GM12878 (cell line): ENCODE measurements at regions not wholly inside any gene's neighbourhood (a gene's known extent, or its start where the extent isn't known, plus 50 kb on each side); places are given as distances from the start of the nearest gene placed in this dataset.

ENCODE experiments used
- ATAC-seq: fragments of 200-7000 bp; cut with Tn5 transposase; 3 replicates; pipeline ENCODE4 v1.9.1; 2020; ENCODE audit warnings: mild to moderate bottlenecking, moderate library complexity
- BruUV-seq: library from RNA; stranded (reverse); fragments of 400-500 nt; replicated peaks from 2 replicates; lab custom pipeline; 2021; lab: Mats Ljungman, UMichigan
- CTCF ChIA-PET: fragments of 300-600 bp; sonication (Branson Sonifier 250); formaldehyde crosslinking; extraction: SDS; loops from one replicate; lab custom pipeline; 2021; ENCODE audit warnings: inconsistent platforms; lab: Yijun Ruan, JAX
- POLR2A ChIA-PET: fragments of 350-600 bp; formaldehyde crosslinking; extraction: SDS; loops from one replicate; lab custom pipeline; 2021; ENCODE audit warnings: inconsistent platforms; lab: Charles Lee
- RAD21 ChIA-PET: fragments of 300-600 bp; sonication (Branson Sonifier 250); formaldehyde crosslinking; loops from one replicate; lab custom pipeline; 2023; ENCODE audit warnings: antibody characterized with exemption; ENCODE audit not compliant: unreplicated experiment; lab: Charles Lee
- SMC1A ChIA-PET: fragments of 300-600 bp; sonication (Branson Sonifier 250); formaldehyde crosslinking; loops from one replicate; lab custom pipeline; 2023; ENCODE audit not compliant: unreplicated experiment, uncharacterized antibody; lab: Charles Lee
- DNase-seq: peaks from one replicate; pipeline ENCODE4 v3.0.0-alpha.2; 2011; ENCODE audit warnings: low read depth, low spot score
- FAIRE-seq: peaks from 3 replicates; lab custom pipeline; 2011; peaks lifted over from hg19 to GRCh38; lab: Jason Lieb, UNC
- H2AFZ ChIP-seq: 2 replicates; pipeline ENCODE4 v1.6.0; 2011; ENCODE audit warnings: low read depth, low read length, control low read depth; ENCODE audit not compliant: control insufficient read depth
- H3K27ac ChIP-seq: 2 replicates; pipeline ENCODE4 v1.5.1; 2011; ENCODE audit warnings: control low read depth; ENCODE audit not compliant: control insufficient read depth, insufficient read depth
- H3K27me3 ChIP-seq, 2 experiments: replicated peaks in 1 of 2; 2 replicates each; pipeline versions ENCODE4 v1.6.0 to v1.6.1; 2011; ENCODE audit warnings: low read length in 1 of 2; ENCODE audit not compliant: control insufficient read depth in 2 of 2, insufficient read depth in 2 of 2
- H3K36me3 ChIP-seq, 2 experiments: 2 replicates each; pipeline ENCODE4 v1.5.1; 2011; ENCODE audit warnings: low read length in 1 of 2; ENCODE audit not compliant: control insufficient read depth in 2 of 2, insufficient read depth in 2 of 2
- H3K4me1 ChIP-seq: 2 replicates; pipeline ENCODE4 v1.6.1; 2011; ENCODE audit warnings: mild to moderate bottlenecking, low read length, moderate library complexity, mixed read lengths; ENCODE audit not compliant: control insufficient read depth, insufficient read depth
- H3K4me2 ChIP-seq: 2 replicates; pipeline ENCODE4 v1.6.0; 2011; ENCODE audit warnings: control low read depth; ENCODE audit not compliant: control insufficient read depth, insufficient read depth
- H3K4me3 ChIP-seq: fragments of 200-600 bp; sonication (generic); 2 replicates; pipeline ENCODE4 v1.5.1; 2016
- H3K79me2 ChIP-seq: 2 replicates; pipeline ENCODE4 v1.6.0; 2011; ENCODE audit warnings: low read length; ENCODE audit not compliant: control insufficient read depth, insufficient read depth
- H3K9ac ChIP-seq: 2 replicates; pipeline ENCODE4 v1.8.0; 2011; ENCODE audit warnings: low read length, control low read depth, mixed read lengths; ENCODE audit not compliant: control insufficient read depth, insufficient read depth
- H3K9me3 ChIP-seq: replicated peaks from 3 replicates; pipeline ENCODE4 v1.5.1; 2011; ENCODE audit warnings: mild to moderate bottlenecking, low read length; ENCODE audit not compliant: control insufficient read depth, insufficient read depth
- H4K20me1 ChIP-seq: 2 replicates; pipeline ENCODE4 v1.6.0; 2011; ENCODE audit not compliant: control insufficient read depth, insufficient read depth
- BMI1 ChIP-seq: fragments of 450-650 bp; IDR thresholded peaks from 2 replicates; pipeline ENCODE4 v1.6.1; 2016; ENCODE audit warnings: mild to moderate bottlenecking, moderate library complexity, borderline replicate concordance
- EP300 ChIP-seq, 2 experiments: fragments of 150-350 bp in 1 of 2; IDR thresholded peaks; 2 replicates each; pipeline ENCODE4 v1.6.1; 2011 to 2012; ENCODE audit warnings: low read depth in 2 of 2, low read length in 2 of 2, borderline replicate concordance in 1 of 2, improper control_type of control experiment in 1 of 2, inconsistent platforms in 1 of 2; ENCODE audit not compliant: control insufficient read depth in 1 of 2
- EZH2 ChIP-seq: IDR thresholded peaks from 2 replicates; pipeline ENCODE4 v1.6.1; 2012; ENCODE audit warnings: low read depth, mild to moderate bottlenecking, control low read depth, inconsistent platforms, low read length, borderline replicate concordance; ENCODE audit not compliant: control insufficient read depth
- GATAD2B ChIP-seq: fragments of 450-650 bp; conservative IDR thresholded peaks from 2 replicates; pipeline ENCODE4 v1.6.1; 2017; ENCODE audit warnings: low read depth, mild to moderate bottlenecking, moderate library complexity
- HDAC2 ChIP-seq: fragments of 200-600 bp; sonication (generic); IDR thresholded peaks from 2 replicates; pipeline ENCODE4 v1.6.1; 2017
- MTA2 ChIP-seq: fragments of 450-650 bp; IDR thresholded peaks from 2 replicates; pipeline ENCODE4 v1.6.1; 2016; ENCODE audit warnings: low read depth, mild to moderate bottlenecking, moderate library complexity
- NR2C2 ChIP-seq: IDR thresholded peaks from 2 replicates; pipeline ENCODE4 v1.6.1; 2011; ENCODE audit warnings: borderline replicate concordance, low read depth; ENCODE audit not compliant: control insufficient read depth, insufficient read length
- NRF1 ChIP-seq: conservative IDR thresholded peaks from 2 replicates; pipeline ENCODE4 v1.6.1; 2011; ENCODE audit warnings: mild to moderate bottlenecking, low read depth, low read length, improper control_type of control experiment
- RB1 ChIP-seq: fragments of 450-650 bp; formaldehyde crosslinking; IDR thresholded peaks from 2 replicates; pipeline ENCODE4 v1.6.1; 2017; ENCODE audit warnings: mild to moderate bottlenecking, borderline replicate concordance
- RUNX3 ChIP-seq: IDR thresholded peaks from 2 replicates; pipeline ENCODE4 v1.6.1; 2012; ENCODE audit warnings: low read length, inconsistent platforms
- SMAD5 ChIP-seq: IDR thresholded peaks from 2 replicates; pipeline ENCODE4 v1.6.1; 2016; ENCODE audit warnings: antibody characterized with exemption, low read depth
- ZZZ3 ChIP-seq: IDR thresholded peaks from 2 replicates; pipeline ENCODE4 v1.6.1; 2011; ENCODE audit warnings: low read depth; ENCODE audit not compliant: control insufficient read depth, insufficient read length
- in situ Hi-C: fragments of 300-500 bp; cut with MboI; formaldehyde crosslinking; loops from 9 replicates; pipeline ENCODE4 v1.14.3; 2018; ENCODE audit warnings: mixed read lengths
- intact Hi-C: fragments of 100-400 bp; cut with micrococcal nuclease; formaldehyde crosslinking; loops from one replicate; pipeline ENCODE4 v1.14.2; 2022; ENCODE audit not compliant: unreplicated experiment
- TF ChIP-seq, protein P1 (sequence below): IDR thresholded peaks from 2 replicates; pipeline ENCODE4 v1.6.1; 2011; ENCODE audit warnings: borderline replicate concordance, low read depth, mild to moderate bottlenecking, moderate library complexity, low read length; ENCODE audit not compliant: insufficient read depth, poor library complexity, severe bottlenecking
- TF ChIP-seq, protein P2 (sequence below): fragments of 450-650 bp; IDR thresholded peaks from 2 replicates; pipeline ENCODE4 v1.6.1; 2016; ENCODE audit warnings: mild to moderate bottlenecking, moderate library complexity, borderline replicate concordance
- TF ChIP-seq, protein P3 (sequence below): fragments of 150-350 bp; IDR thresholded peaks from 2 replicates; pipeline ENCODE4 v1.6.1; 2016; ENCODE audit warnings: low read depth, low read length

DNA sequence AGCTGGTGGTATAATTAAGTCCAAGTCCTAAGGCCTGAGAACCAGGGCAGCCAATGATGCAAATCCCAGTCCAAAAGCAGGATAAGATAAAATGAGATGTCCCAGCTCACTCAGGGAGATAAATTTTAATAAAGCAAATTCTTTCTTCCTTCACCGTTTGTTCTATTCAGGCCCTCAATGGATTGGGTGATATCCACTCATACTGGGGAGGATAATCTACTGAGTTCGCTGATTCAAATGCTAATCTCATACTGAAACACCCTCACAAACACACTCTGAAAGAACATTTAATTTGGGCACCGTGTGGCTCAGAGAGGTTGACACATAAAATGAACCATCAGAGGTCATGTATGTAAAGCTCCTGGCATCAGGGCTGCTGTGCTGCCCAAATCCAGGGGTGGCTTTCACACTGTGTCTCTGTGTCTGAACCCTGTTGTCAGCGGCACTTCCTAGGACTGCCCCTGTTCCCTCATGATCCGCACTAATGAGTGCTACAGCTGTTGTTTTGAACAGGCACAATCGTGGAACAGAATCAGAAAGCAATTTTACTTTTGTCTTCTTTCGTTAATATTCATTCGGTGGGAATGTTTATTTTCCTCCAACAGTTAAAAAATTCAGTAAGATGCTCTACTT lies 428.5 kb upstream of the FBXO33 start (continued):
- TF ChIP-seq RUNX3 = no peak
- no peak for TF ChIP-seq EZH2
- TF ChIP-seq GATAD2B = no peak
- TF ChIP-seq, all 136 proteins: peak for 0

DNA sequence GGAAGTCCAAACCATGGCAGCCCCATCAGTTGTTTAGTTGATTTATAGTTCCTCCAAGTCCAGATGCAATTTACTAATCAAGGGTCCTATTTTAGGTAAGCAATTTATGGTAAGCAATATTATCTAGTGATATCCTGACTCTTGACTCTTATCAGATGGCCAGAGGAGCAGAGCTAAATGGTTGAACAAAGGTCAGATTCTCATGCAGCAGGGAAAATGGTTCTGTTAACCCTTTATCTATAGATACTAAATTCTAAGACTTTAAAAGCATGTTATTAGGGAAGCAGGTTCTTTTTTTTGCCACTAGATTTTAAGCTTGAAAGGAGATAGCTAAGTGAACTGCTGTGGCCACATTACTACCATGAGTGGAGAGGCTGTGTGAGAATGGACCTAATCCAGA lies 427.1 kb upstream of the FBXO33 start:
- Histone ChIP-seq H3K27me3 (no peaks in the 10 kb centered on the region), H3K9me3 (no peaks in the 10 kb centered on the region), H3K36me3 (no peaks in the 10 kb centered on the region), H3K4me3 (no peak overlapping the region), H4K20me1 (no peaks in the 10 kb centered on the region), H2AFZ (no peak overlapping the region), H3K9ac (no peak overlapping the region), H3K27ac (no peak overlapping the region), H3K79me2 (no peaks in the 10 kb centered on the region), H3K4me2 (no peak overlapping the region), H3K4me1 (no peaks in the 10 kb centered on the region)
- ChIA-PET RAD21 (no interaction called here), SMC1A (interaction anchor here (0.8 to 1.4 kb wide), 2 partner anchors 10 to 17 kb away, joined by 3 to 4 read pairs; no protein-coding TSS in a partner anchor), POLR2A (no interaction called here), CTCF (interaction anchor here (1.4 kb wide), 1 partner anchor 12 kb away, joined by 5 read pairs; no protein-coding TSS in a partner anchor)
- FAIRE-seq = no peak
- DNase-seq = no peak
- ATAC-seq = no peak
- intact Hi-C loops = no loop called here
- no TSS peak for BruUV-seq
- in situ Hi-C loops = no loop called here
- TF ChIP-seq NRF1 = no peak
- no peak for TF ChIP-seq EP300 (IDR thresholded peaks at IDR 0.05; ENCODE audit: borderline replicate concordance in 1 of 2, control insufficient read depth in 1 of 2, low read depth in 2 of 2, low read length in 2 of 2)
- TF ChIP-seq NR2C2 = no peak
- TF ChIP-seq BMI1 = no peak
- TF ChIP-seq ZZZ3 = no peak
- TF ChIP-seq, protein P1, sequence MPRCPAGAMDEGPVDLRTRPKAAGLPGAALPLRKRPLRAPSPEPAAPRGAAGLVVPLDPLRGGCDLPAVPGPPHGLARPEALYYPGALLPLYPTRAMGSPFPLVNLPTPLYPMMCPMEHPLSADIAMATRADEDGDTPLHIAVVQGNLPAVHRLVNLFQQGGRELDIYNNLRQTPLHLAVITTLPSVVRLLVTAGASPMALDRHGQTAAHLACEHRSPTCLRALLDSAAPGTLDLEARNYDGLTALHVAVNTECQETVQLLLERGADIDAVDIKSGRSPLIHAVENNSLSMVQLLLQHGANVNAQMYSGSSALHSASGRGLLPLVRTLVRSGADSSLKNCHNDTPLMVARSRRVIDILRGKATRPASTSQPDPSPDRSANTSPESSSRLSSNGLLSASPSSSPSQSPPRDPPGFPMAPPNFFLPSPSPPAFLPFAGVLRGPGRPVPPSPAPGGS = no peak
- no peak for TF ChIP-seq RB1
- no peak for TF ChIP-seq MTA2
- TF ChIP-seq, protein P2, sequence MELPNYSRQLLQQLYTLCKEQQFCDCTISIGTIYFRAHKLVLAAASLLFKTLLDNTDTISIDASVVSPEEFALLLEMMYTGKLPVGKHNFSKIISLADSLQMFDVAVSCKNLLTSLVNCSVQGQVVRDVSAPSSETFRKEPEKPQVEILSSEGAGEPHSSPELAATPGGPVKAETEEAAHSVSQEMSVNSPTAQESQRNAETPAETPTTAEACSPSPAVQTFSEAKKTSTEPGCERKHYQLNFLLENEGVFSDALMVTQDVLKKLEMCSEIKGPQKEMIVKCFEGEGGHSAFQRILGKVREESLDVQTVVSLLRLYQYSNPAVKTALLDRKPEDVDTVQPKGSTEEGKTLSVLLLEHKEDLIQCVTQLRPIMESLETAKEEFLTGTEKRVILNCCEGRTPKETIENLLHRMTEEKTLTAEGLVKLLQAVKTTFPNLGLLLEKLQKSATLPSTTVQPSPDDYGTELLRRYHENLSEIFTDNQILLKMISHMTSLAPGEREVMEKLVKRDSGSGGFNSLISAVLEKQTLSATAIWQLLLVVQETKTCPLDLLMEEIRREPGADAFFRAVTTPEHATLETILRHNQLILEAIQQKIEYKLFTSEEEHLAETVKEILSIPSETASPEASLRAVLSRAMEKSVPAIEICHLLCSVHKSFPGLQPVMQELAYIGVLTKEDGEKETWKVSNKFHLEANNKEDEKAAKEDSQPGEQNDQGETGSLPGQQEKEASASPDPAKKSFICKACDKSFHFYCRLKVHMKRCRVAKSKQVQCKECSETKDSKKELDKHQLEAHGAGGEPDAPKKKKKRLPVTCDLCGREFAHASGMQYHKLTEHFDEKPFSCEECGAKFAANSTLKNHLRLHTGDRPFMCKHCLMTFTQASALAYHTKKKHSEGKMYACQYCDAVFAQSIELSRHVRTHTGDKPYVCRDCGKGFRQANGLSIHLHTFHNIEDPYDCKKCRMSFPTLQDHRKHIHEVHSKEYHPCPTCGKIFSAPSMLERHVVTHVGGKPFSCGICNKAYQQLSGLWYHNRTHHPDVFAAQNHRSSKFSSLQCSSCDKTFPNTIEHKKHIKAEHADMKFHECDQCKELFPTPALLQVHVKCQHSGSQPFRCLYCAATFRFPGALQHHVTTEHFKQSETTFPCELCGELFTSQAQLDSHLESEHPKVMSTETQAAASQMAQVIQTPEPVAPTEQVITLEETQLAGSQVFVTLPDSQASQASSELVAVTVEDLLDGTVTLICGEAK = no peak
- no peak for TF ChIP-seq HDAC2
- TF ChIP-seq, protein P3, sequence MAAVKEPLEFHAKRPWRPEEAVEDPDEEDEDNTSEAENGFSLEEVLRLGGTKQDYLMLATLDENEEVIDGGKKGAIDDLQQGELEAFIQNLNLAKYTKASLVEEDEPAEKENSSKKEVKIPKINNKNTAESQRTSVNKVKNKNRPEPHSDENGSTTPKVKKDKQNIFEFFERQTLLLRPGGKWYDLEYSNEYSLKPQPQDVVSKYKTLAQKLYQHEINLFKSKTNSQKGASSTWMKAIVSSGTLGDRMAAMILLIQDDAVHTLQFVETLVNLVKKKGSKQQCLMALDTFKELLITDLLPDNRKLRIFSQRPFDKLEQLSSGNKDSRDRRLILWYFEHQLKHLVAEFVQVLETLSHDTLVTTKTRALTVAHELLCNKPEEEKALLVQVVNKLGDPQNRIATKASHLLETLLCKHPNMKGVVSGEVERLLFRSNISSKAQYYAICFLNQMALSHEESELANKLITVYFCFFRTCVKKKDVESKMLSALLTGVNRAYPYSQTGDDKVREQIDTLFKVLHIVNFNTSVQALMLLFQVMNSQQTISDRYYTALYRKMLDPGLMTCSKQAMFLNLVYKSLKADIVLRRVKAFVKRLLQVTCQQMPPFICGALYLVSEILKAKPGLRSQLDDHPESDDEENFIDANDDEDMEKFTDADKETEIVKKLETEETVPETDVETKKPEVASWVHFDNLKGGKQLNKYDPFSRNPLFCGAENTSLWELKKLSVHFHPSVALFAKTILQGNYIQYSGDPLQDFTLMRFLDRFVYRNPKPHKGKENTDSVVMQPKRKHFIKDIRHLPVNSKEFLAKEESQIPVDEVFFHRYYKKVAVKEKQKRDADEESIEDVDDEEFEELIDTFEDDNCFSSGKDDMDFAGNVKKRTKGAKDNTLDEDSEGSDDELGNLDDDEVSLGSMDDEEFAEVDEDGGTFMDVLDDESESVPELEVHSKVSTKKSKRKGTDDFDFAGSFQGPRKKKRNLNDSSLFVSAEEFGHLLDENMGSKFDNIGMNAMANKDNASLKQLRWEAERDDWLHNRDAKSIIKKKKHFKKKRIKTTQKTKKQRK = no peak
- TF ChIP-seq SMAD5 = no peak
